Neural cell (in vitro differentiated cells): ENCODE measurements at regions not wholly inside any gene's neighbourhood (a gene's known extent, or its start where the extent isn't known, plus 50 kb on each side); places are given as distances from the start of the nearest gene placed in this dataset.

Experiments
- CTCF ChIP-seq: fragments of 450-650 bp; IDR thresholded peaks from 2 replicates; pipeline ENCODE4 v1.5.1; 2014; ENCODE audit warnings: antibody characterized with exemption, mild to moderate bottlenecking, moderate library complexity; ENCODE audit not compliant: poor library complexity, severe bottlenecking
- EZH2 ChIP-seq: fragments of 200-600, 300-800 bp; shearing (Covaris generic), sonication (generic); IDR thresholded peaks from 2 replicates; pipeline ENCODE4 v1.6.1; 2014; ENCODE audit warnings: antibody characterized with exemption, low read length, borderline replicate concordance, mild to moderate bottlenecking; ENCODE audit not compliant: insufficient read depth, poor library complexity, severe bottlenecking
- SMC3 ChIP-seq: fragments of 450-650 bp; conservative IDR thresholded peaks from 2 replicates; pipeline ENCODE4 v1.6.1; 2014; ENCODE audit warnings: antibody characterized with exemption, mild to moderate bottlenecking, moderate library complexity; ENCODE audit not compliant: poor library complexity

GRCh38 chr9:134985451-134985850 is 67.7 kb upstream of the FCN1 start:
- TF ChIP-seq CTCF (no peak), SMC3 (no peak), EZH2 (no peak)
